Amniotic epithelial cell (primary cell): ENCODE measurements at regions not wholly inside any gene's neighbourhood (a gene's known extent, or its start where the extent isn't known, plus 50 kb on each side); places are given as distances from the start of the nearest gene placed in this dataset.
"Not testable (repeated sequence)": the region's sequence is repeated elsewhere in the genome, so short reads cannot be mapped to it uniquely, and the experiment has no call there.

Experiments used
- DNase-seq: peaks from one replicate; pipeline ENCODE4 v3.0.0-alpha.2; 2010; ENCODE audit warnings: low read depth

DNA sequence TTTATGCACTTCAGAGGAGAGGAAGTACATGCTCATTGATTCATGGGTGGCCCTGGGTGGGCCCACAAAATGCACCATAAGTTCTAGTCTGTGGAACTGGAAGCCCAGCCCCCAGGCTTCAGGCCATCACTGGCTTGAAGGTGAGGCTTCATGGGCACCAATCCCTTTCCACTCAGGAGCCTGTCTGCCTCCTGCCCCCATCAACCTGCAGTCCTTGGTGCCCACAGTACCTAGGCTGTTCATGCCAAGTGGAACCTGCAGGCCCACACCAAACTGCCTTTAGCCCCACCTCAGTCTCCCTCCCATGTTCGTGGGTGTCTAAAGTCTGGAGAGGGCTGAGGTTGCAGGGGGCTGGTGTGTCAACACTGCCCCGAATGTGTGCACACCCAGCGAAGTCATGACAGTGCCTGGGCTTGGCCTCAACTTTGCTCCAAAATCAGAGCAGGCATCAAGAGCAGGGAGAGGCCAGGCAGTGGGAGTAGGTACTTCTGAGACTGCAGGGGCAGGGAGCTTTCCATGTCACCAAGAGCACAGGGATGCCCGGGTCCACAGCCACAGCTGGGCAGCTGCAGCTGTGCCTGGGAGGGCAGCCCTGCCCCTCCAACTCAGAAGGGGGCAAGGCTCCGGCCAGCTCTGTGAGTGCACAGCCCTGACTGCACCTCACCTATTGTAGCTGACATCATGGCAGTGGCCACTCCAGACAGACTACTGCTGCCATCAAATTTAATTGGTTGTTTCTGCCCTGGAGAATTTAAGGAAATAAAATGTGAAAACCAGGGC is 1250.4 kb upstream of the IGFBP7 start:
- no peak for DNase-seq

DNA sequence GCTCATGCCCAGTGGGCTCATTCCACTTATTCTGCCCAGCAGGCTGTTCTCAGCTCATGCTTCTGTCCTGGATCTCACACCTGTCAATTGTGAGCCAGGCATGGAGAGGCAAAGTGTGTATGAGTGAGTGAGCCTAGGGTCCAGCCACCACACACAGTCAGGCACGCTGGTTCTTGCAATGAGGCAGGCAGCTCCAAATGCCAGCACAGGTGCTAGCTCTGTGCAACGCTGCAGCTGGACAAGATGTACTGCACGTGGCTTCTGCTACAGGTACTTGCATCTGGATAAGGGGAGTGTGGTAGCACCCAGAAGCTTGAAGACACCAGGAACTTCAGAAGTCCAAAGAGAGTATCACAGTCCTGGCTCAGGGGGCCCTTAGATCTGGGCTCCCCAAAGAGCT is 1249.4 kb upstream of the IGFBP7 start:
- DNase-seq = no peak

DNA sequence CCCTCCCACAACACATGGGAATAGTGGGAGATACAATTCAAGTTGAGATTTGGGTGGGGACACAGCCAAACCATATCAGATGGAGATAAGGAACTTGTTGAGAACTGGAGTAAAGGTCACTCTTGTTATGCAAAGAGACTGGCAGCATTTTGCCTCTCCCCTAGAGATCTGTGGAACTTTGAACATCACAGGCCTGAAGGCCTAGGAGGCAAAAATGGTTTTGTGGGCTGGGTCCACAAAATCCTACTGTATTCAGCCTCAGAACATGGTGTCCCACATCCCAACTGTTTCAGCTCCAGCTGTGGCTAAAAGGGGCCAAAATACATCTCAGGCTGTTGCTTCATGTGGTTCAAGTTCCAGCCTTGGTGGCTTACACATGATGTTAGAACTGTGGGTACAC is 1247.8 kb upstream of the IGFBP7 start:
- no peak for DNase-seq

DNA sequence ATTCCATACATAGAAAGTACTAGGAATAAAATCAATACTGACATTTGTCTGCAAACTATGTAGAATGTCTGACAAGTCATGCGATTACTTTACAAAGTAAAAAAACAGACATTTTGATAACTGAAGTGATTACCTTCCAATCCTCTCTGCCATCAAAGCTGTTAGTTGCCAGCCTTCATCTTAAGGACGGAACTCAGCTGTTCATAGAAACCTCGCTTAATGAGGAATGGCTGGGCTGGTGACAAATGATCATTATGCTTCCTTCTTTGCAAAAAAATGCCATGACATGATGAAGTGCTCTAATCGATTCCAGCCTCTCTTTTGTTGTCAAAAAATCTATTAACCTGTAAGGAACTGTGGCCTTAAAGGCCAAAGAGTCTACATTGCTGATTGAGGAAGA is 1214.9 kb upstream of the IGFBP7 start:
- no peak for DNase-seq

DNA sequence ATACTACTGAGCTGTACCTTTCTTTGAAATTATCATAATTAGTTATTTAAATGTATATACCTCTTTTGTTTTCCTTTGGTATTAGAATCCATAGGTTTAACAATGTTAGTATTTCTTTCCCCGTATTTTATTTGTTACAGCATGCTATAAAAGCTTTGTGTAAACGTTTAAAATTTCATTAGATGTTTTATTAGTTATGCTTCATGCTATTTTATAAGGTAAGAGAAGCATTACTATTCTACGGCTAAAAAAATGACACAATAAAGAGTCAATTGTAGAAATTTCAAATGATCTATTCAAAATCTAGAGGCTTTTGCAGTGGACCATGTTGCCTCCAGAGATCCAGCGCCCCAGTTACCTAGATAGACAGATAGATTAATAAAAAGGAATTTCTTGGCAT is 1203.3 kb upstream of the IGFBP7 start:
- no peak for DNase-seq

DNA sequence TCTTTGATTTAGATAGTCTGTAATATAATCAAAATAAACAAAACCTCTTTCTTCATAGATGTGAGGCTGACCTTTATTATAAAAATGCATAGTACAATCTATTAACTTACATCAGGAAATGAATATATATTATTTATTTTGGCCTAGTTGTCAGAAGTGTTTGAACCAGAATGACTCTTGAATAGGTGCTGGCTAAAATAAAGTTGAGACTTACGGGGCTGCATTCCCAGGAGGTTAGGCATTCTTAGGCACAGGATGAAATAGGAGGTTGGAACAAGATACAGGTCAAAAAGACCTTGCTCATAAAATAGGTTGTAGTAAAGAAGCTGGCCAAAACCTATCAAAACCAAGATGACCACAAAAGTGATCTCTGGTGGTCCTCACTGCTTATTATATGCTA is 1193.3 kb upstream of the IGFBP7 start:
- DNase-seq = no peak

DNA sequence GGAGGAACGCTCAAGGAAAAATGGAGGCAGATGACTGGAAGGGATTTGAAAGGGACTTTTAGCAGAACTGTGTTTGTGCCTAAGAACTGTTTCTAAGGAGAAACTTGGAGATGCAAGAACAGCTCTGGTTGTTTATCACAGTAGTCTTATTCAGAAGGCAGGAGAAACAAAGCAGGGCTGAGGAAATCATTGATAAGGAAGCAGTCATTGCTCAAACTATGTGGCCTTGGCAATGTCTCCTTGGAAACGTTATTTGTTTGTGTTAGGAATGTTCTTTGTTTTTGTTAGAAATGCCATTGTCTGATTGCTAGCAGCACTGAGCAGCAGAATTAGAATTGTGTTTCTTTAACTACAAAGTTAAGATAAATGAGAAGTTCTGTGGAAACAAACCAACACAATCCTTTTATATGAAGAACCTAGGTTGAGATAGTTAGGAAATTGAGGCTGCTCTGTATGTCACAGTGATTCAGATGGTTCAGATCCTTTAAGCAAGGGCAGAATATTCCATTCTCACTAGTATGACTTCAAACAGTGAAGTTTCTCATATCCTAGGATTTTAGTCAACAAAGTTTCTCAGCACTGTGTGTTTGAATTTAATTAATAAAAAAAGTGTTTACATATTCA is 1191.3 kb upstream of the IGFBP7 start:
- peak; percentile 55 for DNase-seq

DNA sequence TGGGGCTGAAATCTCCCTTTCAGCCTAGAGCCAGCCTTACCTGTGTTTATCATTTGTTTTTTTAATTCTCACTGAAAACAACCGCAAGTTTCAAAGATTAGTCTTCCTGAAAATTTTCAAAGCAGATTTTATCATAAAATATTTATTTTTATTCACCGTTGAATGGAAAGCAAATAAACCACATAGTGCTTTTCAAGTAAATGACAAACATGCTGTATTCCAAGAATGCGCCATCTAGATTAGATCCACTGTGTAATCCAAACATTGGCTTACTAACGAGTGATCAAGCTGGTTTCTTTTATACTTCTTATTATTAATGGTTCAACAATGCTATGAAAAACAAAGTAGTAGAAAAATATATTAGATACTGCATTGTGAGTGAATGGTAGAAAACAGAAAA is 1176.2 kb upstream of the IGFBP7 start:
- no peak for DNase-seq

DNA sequence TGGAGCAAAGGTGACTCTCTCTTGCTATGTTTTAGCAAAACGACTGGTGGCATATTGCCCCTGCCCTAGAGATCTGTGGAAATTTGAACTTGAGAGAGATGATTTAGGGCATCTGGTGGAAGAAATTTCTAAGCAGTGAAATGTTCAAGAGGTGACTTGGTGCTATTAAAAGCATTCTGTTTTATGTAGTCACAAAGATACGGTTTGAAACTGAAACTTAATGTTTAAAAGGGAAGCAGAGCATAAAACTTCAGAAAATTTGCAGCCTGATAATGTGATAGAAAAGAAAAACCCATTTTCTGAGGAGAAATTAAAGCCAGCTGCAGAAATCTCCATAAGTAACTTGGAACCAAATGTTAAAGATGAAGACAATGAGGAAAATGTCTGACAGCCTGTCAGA is 1170.7 kb upstream of the IGFBP7 start:
- not testable (repeated sequence) for DNase-seq

DNA sequence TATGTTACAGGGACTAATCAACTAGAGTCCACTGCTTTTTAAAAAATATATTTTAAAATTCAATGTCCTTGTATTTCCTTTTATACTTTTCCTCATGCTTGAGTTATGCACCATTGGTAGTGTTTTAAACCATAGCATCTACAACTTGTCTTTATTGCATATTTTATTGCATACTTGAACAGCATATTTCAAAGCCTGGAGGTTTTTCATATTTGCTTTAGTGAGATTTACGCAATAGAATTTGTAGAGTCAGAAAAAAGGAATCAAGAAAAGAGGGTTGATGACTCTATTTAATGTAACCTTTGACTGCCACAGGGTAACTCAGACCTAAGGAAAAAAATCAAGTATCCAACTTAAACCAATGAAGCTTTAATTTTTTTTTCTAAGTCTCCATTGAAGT is 1165.7 kb upstream of the IGFBP7 start:
- DNase-seq = no peak

DNA sequence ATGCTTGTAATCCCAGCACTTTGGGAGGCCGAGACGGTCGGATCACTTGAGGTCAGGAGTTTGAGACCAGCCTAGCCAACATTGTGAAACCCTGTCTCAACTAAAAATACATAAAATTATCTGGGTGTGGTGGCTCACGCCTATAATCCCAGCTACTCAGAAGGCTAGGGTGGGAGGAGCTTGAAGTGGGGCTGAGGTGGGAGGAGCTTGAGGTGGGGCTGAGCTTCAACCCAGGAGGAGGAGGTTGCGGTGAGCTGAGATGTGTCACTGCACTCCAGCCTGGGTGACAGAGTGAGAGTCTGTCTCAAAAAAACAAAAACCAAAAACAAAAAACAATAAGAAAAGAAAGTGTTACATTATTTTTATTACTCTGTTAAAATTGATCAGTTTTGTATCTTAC is 1164.4 kb upstream of the IGFBP7 start:
- no peak for DNase-seq

DNA sequence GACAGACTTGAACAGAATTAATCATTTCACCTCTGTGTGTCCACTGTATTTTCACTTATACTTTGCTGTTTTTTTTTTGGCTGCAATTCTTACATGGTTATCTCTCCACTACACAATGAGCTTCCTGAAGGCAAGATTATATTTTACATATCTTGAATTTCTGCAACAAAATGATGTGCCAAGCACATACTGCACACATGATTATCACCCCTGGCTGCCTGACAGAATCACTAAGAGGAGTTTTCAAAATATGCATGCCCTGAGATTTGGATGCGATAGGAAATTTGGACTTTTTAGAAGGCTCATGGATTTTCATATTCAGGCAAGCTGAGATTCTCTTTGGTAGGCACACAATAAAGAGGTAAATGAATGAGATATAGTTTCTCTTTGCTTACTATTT is 1162.1 kb upstream of the IGFBP7 start:
- no peak for DNase-seq

DNA sequence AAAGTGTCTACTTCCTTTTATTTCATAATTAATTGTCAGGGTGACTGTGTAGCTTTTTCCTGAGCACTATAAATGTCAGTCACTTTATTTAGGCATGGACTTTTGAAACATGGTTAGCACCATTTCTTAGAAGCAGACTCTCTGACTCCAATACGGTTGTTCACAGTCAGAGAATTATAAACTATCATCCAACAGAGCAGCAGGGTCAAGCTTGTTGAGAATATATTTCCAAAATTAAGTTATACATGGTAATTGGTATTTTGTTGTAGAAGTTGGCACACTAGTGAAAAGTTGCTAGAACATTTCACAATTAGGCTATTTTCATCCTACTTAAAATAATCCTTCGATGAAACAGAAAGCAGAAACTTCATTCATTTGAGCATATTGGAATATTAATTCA is 1155.5 kb upstream of the IGFBP7 start:
- no peak for DNase-seq

DNA sequence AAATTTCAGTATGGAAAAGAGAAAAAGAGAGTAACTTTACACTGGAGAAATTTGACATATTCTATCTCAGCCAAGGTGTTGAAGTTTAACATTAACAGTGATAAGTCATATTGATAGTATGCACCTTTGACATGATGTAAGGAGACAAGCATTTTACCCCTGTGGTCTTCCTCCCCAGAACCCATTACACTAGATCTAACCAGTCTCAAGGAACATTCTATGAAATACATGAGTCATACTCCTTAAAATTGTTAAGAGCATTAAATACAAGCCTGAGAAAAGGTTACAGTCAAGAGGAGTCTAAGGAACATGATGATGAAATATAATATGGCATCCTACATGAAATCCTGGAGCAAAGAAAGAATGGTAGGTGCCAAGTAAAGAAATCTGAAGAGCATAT is 1151.3 kb upstream of the IGFBP7 start:
- no peak for DNase-seq

DNA sequence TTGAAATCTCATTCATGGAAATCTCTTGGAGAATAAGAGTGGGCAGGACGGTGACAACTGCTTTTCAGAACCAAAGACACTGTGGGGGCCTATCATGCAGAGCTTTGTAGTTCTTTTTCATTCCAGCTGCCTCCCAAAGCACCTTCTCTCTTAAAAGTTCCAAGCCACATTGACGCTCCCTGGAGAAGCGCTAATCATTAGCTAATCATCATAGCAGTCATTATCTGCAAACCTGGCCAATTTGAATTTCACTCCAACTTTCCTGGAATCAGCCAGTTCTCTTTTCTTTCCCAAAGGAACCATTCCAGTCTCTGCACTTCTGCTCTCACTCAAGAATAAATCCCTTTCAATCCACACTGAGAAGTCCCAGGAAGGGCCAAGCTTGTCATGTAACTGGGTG is 1144.1 kb upstream of the IGFBP7 start:
- no peak for DNase-seq

DNA sequence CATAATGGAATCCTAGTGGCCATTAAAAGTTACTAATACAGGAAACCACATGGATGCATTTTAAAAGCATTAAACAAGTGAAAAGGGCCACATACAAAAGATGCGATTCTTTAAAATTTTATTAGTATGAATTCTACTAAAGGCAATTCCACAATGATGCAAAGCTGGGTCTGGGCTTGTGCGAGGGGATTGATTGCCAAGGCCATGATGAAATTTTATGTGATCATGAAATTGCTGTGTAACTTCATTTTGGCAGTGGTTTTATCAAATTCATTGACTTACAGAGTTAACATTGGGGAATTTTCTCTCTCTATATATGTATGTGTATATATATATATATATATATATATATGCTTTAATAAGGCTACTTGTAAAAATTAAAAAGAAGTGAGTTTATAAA is 1142.5 kb upstream of the IGFBP7 start:
- no peak for DNase-seq

DNA sequence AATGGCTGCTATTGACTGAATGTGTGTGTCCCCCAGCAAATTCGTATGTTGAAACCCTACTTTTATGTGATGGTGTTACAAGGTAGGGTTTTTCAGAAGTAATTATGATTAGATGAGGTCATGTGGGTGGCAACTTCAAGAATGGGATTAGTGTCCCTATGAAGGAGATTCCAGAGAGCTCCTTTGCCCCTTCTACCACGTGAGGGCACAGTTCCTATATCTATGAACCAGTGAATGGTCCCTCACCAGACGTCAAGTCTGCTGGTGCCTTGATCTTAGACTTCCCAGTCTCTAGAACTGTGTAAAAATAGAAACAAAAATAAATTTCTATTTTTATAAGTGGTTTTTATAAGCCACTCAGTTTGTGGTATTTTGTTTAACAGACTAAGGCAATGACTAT is 1137.6 kb upstream of the IGFBP7 start:
- no peak for DNase-seq

DNA sequence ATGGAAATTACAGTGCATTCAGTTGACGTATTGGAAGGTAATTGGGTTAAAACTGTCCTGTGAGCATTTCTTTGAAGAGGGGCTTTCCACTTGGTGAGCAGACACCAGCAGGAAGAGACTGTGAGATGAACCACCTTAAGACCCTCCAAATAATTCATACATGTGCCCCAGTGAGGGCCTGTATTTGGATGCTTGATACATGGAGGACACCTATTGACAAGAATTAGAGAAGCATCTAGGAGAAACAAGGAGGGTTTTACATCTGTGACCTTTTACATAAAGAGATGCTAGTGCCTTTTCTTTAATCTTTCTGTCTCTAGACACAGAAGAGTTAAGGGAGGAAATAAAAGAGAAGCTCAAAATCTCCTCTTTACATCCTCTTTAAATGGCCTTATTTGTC is 1115.3 kb upstream of the IGFBP7 start:
- no peak for DNase-seq

DNA sequence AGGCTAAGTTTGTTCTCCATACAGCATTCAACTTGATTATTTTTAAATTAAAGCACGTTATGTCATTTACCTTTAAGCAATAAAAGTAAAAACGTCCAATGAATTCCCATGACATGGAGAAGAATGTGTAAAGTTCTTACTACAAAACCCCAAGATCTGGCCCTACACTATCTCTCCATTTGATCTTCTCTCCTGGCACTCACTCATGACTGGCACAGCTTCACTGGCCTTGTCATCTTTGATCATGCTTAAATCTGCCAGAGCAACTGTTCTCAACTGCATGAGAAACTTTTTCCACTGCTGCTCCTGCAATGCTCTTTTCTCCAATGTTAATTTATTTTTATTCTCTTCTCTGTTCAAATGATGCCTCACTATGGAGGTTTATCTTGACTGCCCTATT is 1109.0 kb upstream of the IGFBP7 start:
- no peak for DNase-seq

DNA sequence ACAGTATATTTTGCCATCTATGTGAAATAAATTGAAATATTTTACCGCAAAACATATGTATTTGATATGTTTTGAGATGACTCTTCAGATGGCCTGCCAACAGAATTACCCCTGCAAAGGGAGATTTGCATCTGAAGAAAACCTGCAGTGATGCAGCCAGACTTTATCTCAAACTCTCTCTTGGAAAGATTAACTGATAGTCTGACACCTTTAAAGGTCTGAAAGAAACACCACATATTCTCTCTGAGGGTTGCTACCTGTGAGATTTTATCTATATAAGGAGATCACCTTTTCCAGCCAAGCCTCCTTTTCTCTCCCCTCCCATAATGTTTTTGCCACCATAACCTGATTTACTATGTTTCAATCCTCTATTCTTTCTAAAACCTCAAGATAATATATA is 1106.3 kb upstream of the IGFBP7 start:
- no peak for DNase-seq

DNA sequence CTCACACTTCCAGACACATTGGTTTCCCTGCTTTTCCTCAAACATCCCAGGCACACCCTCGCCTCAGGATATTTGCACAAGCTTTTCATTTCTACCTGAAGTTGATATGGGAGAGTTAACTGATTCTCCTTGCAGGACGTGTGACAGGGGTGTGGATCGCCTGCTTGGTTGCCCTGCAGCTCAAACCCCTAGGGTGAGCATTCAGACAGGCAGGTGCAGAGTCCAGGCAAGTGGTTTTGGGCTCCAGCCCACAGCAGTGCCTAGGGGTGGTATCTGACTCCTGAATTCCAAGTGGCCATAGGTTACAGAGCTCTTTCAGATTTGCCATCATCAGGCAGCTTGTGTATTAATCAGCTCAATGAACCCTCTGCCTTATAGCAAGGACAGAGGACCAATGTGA is 1104.2 kb upstream of the IGFBP7 start:
- DNase-seq = no peak

DNA sequence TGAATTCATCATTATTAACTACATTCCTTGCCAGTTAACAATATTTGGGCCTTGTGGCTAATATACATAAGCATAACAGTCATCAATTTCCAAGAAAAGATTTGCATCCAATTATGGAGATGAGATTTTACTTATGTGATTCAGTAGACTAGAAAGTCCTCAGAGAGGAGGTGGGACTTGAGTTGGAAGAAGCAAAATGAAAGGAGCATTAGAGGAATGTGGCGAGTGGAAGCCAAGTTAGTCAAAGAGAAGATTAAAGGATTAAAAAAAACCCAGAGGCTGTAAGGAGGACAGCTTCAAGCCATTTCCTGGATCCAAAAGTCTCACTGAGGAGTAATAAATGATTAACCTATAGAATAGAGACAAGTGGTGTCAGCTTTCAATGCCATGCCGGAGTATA is 1099.4 kb upstream of the IGFBP7 start:
- no peak for DNase-seq

DNA sequence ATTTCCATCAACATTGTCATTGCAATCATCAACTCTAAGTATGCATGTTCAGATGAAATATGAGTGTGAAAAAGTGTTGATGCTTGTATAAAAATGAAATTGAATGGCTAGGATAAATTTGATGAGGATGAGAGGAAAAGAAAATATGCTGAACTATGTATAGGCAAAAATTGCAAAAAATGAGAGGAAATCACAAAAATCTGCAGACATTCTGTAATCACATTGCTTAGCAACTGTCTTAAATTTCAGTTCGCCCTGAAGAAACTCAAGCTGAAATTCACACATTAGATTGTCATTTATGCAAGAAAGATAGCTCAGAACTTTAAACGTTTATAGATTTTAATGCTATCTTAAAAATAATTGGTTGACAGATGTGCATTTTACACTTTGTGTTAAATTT is 1098.8 kb upstream of the IGFBP7 start:
- DNase-seq = no peak
